ENCODE measurements at regions not wholly inside any gene's neighbourhood (a gene's known extent, or its start where the extent isn't known, plus 50 kb on each side); places are given as distances from the start of the nearest gene placed in this dataset.
"Not testable (repeated sequence)": the region's sequence is repeated elsewhere in the genome, so short reads cannot be mapped to it uniquely, and the experiment has no call there.

- no peak for DNase-seq (ENCODE audit: low read depth)
Observed at GRCh38 chr9:7545371-7546165, 254.0 kb downstream of the DMAC1 start.

GRCh38 chr9:7542693-7543092, 256.9 kb downstream of the DMAC1 start:
- DNase-seq (ENCODE audit: low read depth): peak; percentile 35

GRCh38 chr9:7542126-7542525, 257.5 kb downstream of the DMAC1 start:
- DNase-seq (ENCODE audit: low read depth): no peak

GRCh38 chr9:7536310-7536939, 263.2 kb downstream of the DMAC1 start:
- DNase-seq (ENCODE audit: low read depth): peak; percentile 42

- no peak for DNase-seq (ENCODE audit: low read depth)
Observed at GRCh38 chr9:7534211-7534935, 265.2 kb downstream of the DMAC1 start.

GRCh38 chr9:7533376-7534090, 266.0 kb downstream of the DMAC1 start:
- DNase-seq (ENCODE audit: low read depth): no peak

- DNase-seq (ENCODE audit: low read depth): no peak
Observed at GRCh38 chr9:7523426-7524043, 276.0 kb downstream of the DMAC1 start.

GRCh38 chr9:7520396-7520795, 279.2 kb downstream of the DMAC1 start:
- DNase-seq (ENCODE audit: low read depth): no peak

- no peak for DNase-seq (ENCODE audit: low read depth)
Observed at GRCh38 chr9:7516376-7516775, 283.2 kb downstream of the DMAC1 start.

GRCh38 chr9:7510199-7510598, 289.4 kb downstream of the DMAC1 start:
- DNase-seq (ENCODE audit: low read depth): no peak

- DNase-seq (ENCODE audit: low read depth): no peak
Observed at GRCh38 chr9:7509576-7510145, 289.9 kb downstream of the DMAC1 start.

- DNase-seq (ENCODE audit: low read depth): no peak
Observed at GRCh38 chr9:7508516-7508915, 291.1 kb downstream of the DMAC1 start.

GRCh38 chr9:7507566-7508270, 291.9 kb downstream of the DMAC1 start:
- no peak for DNase-seq (ENCODE audit: low read depth)

GRCh38 chr9:7507026-7507425, 292.6 kb downstream of the DMAC1 start:
- DNase-seq (ENCODE audit: low read depth): no peak

- no peak for DNase-seq (ENCODE audit: low read depth)
Observed at GRCh38 chr9:7500521-7500920, 299.1 kb downstream of the DMAC1 start.

GRCh38 chr9:7491641-7492040, 307.9 kb downstream of the DMAC1 start:
- DNase-seq (ENCODE audit: low read depth): no peak

GRCh38 chr9:7490317-7491108, 309.1 kb downstream of the DMAC1 start:
- no peak for DNase-seq (ENCODE audit: low read depth)

GRCh38 chr9:7489036-7489435, 310.5 kb downstream of the DMAC1 start:
- DNase-seq (ENCODE audit: low read depth): no peak

- DNase-seq (ENCODE audit: low read depth): not testable (repeated sequence)
Observed at GRCh38 chr9:7484014-7484413, 315.6 kb downstream of the DMAC1 start.
